ENCODE measurements at regions not wholly inside any gene's neighbourhood (a gene's known extent, or its start where the extent isn't known, plus 50 kb on each side); places are given as distances from the start of the nearest gene placed in this dataset.

DNA sequence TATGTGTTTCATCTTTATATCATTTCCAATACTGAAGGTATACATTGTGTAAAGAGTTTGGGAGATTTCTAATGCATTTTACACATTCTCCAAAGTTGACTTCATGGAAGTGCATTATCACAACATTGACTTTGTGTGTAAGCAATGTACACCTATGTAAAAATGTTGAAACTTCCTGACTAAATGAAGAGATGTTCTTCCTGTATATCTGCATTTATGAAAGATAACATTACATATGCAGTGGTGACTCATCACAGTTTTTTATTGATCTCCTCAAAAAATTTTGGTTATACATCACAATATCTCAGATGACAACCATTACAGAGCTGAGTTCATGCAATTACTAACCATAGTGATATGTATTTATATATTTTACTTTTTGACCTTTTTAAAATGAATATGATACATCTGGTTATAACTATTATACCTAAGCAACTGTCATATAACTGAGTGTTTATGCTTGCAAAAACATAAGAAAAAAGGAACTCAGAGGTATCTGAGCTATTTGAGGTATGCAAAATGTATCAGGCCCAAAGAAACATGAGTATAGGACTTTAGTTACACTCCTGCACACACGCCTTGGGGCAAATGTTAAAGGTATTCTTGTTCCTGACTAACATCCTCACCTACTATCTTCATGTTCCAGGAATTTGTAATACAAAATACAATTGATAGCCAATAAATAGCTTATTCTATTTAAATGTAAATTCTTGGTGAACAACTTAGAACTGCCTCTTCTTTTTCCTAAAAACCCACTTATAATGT is 88.2 kb upstream of the OLFM3 start:
- Histone ChIP-seq H4K20me1 (ENCODE audit: insufficient read depth, low read length) (no peaks in the 10 kb centered on the region), H3K27me3 (ENCODE audit: insufficient read depth, low read length) (no peaks in the 10 kb centered on the region), H3K4me1 (ENCODE audit: insufficient read depth, low read length) (no peaks in the 10 kb centered on the region), H3K4me2 (ENCODE audit: insufficient read depth, low read length) (no peak overlapping the region), H3K79me2 (ENCODE audit: insufficient read depth, low read length) (no peaks in the 10 kb centered on the region), H3K9me3 (ENCODE audit: low read depth, low read length) (no peaks in the 10 kb centered on the region), H2AFZ (ENCODE audit: low read length) (no peak overlapping the region), H3K4me3 (ENCODE audit: insufficient read depth, low read length) (no peak overlapping the region), H3K27ac (ENCODE audit: low read depth, low read length) (no peak overlapping the region), H3K36me3 (ENCODE audit: insufficient read depth, low read length) (no peaks in the 10 kb centered on the region)
- peak; percentile 11 for DNase-seq (ENCODE audit: insufficient read length, low spot score, missing footprints)
- no peak for TF ChIP-seq CTCF (IDR thresholded peaks at IDR 0.05; ENCODE audit: extremely low read depth, low read depth, low read length)

- Histone ChIP-seq H2AFZ (ENCODE audit: low read length) (no peak overlapping the region), H3K36me3 (ENCODE audit: insufficient read depth, low read length) (no peaks in the 10 kb centered on the region), H3K4me1 (ENCODE audit: insufficient read depth, low read length) (no peaks in the 10 kb centered on the region), H3K4me3 (ENCODE audit: insufficient read depth, low read length) (no peak overlapping the region), H3K27me3 (ENCODE audit: insufficient read depth, low read length) (no peaks in the 10 kb centered on the region), H3K27ac (ENCODE audit: low read depth, low read length) (no peak overlapping the region), H3K79me2 (ENCODE audit: insufficient read depth, low read length) (no peaks in the 10 kb centered on the region), H3K9me3 (ENCODE audit: low read depth, low read length) (no peaks in the 10 kb centered on the region), H3K4me2 (ENCODE audit: insufficient read depth, low read length) (no peak overlapping the region), H4K20me1 (ENCODE audit: insufficient read depth, low read length) (no peaks in the 10 kb centered on the region)
- TF ChIP-seq CTCF (IDR thresholded peaks at IDR 0.05; ENCODE audit: extremely low read depth, low read depth, low read length), result no peak
- DNase-seq (ENCODE audit: insufficient read length, low spot score, missing footprints), result no peak
These were observed 86.5 kb upstream of the OLFM3 start for GRCh38 chr1:102083192-102083591.

- Histone ChIP-seq H3K4me3 (ENCODE audit: insufficient read depth, low read length) (no peak overlapping the region), H3K4me1 (ENCODE audit: insufficient read depth, low read length) (no peaks in the 10 kb centered on the region), H3K27me3 (ENCODE audit: insufficient read depth, low read length) (no peaks in the 10 kb centered on the region), H3K9me3 (ENCODE audit: low read depth, low read length) (peaks cover 4% of the 10 kb centered on the region), H3K36me3 (ENCODE audit: insufficient read depth, low read length) (no peaks in the 10 kb centered on the region), H2AFZ (ENCODE audit: low read length) (no peak overlapping the region), H3K79me2 (ENCODE audit: insufficient read depth, low read length) (no peaks in the 10 kb centered on the region), H3K4me2 (ENCODE audit: insufficient read depth, low read length) (no peak overlapping the region), H3K27ac (ENCODE audit: low read depth, low read length) (no peak overlapping the region), H4K20me1 (ENCODE audit: insufficient read depth, low read length) (no peaks in the 10 kb centered on the region)
- no peak for DNase-seq (ENCODE audit: insufficient read length, low spot score, missing footprints)
- TF ChIP-seq CTCF (IDR thresholded peaks at IDR 0.05; ENCODE audit: extremely low read depth, low read depth, low read length), result no peak
These were observed 78.1 kb upstream of the OLFM3 start for GRCh38 chr1:102074874-102075273.

GRCh38 chr1:102071451-102071850 is 74.7 kb upstream of the OLFM3 start:
- TF ChIP-seq CTCF (IDR thresholded peaks at IDR 0.05; ENCODE audit: extremely low read depth, low read depth, low read length), result no peak
- Histone ChIP-seq H3K27me3 (ENCODE audit: insufficient read depth, low read length) (no peaks in the 10 kb centered on the region), H3K4me2 (ENCODE audit: insufficient read depth, low read length) (no peak overlapping the region), H3K4me3 (ENCODE audit: insufficient read depth, low read length) (no peak overlapping the region), H3K4me1 (ENCODE audit: insufficient read depth, low read length) (no peaks in the 10 kb centered on the region), H3K36me3 (ENCODE audit: insufficient read depth, low read length) (no peaks in the 10 kb centered on the region), H3K79me2 (ENCODE audit: insufficient read depth, low read length) (no peaks in the 10 kb centered on the region), H2AFZ (ENCODE audit: low read length) (no peak overlapping the region), H4K20me1 (ENCODE audit: insufficient read depth, low read length) (no peaks in the 10 kb centered on the region), H3K27ac (ENCODE audit: low read depth, low read length) (no peak overlapping the region), H3K9me3 (ENCODE audit: low read depth, low read length) (peaks cover 5% of the 10 kb centered on the region)
- DNase-seq (ENCODE audit: insufficient read length, low spot score, missing footprints), result no peak
